ENCODE measurements at regions not wholly inside any gene's neighbourhood (a gene's known extent, or its start where the extent isn't known, plus 50 kb on each side); places are given as distances from the start of the nearest gene placed in this dataset.

- no peak for TF ChIP-seq CTCF (IDR thresholded peaks at IDR 0.05)
- ATAC-seq = no peak
- H3K9me3 ChIP-seq = peaks cover 0 to 20% (median 3%) of the 10 kb centered on the region in 11 donors
- no peaks in the 10 kb centered on the region for H3K4me1 ChIP-seq
- H3K27ac ChIP-seq = no peak overlapping the region
- H3K4me3 ChIP-seq = no peak overlapping the region
- no peak for DNase-seq
- no peaks in the 10 kb centered on the region for H3K27me3 ChIP-seq
- intact Hi-C loops (cut with DNase I) = no loop called here
- no peaks in the 10 kb centered on the region for H3K36me3 ChIP-seq
- 77 to 83% methylated on average over 1 of the region's 1 CpG for WGBS, 2 donors
These were observed 648.3 kb upstream of the PKDCC start for GRCh38 chr2:41399437-41400087.

- intact Hi-C loops (cut with DNase I) = no loop called here
- 61 to 68% methylated on average over 6 of the region's 6 CpGs for WGBS, 2 donors
These were observed 647.6 kb upstream of the PKDCC start for GRCh38 chr2:41400088-41400665.

GRCh38 chr2:41405441-41405840, 642.4 kb upstream of the PKDCC start:
- DNase-seq (no peak), ATAC-seq (peak in 1 of 8 donors; percentile 42)
- TF ChIP-seq CTCF (IDR thresholded peaks at IDR 0.05) = no peak
- 47 to 58% methylated on average over 2 of the region's 2 CpGs for WGBS, 2 donors
- Histone ChIP-seq H3K27ac (no peak overlapping the region), H3K27me3 (no peaks in the 10 kb centered on the region), H3K36me3 (no peaks in the 10 kb centered on the region), H3K9me3 (no peaks in the 10 kb centered on the region), H3K4me3 (no peak overlapping the region), H3K4me1 (peaks cover 0 to 10% (median 0%) of the 10 kb centered on the region in 9 donors)
- intact Hi-C loops (cut with DNase I) = no loop called here

More at GRCh38 chr2:41400088-41400665, 647.6 kb upstream of the PKDCC start:
- H3K4me1 ChIP-seq = no peaks in the 10 kb centered on the region
- TF ChIP-seq CTCF (IDR thresholded peaks at IDR 0.05) = peak in 6 of 9 donors; percentile 16 to 47 (median 34)
- H3K9me3 ChIP-seq = peaks cover 0 to 20% (median 3%) of the 10 kb centered on the region in 11 donors
- no peak for ATAC-seq
- H3K27me3 ChIP-seq = no peaks in the 10 kb centered on the region
- H3K36me3 ChIP-seq = no peaks in the 10 kb centered on the region
- no peak for DNase-seq
- H3K27ac ChIP-seq = no peak overlapping the region
- H3K4me3 ChIP-seq = no peak overlapping the region

GRCh38 chr2:41409328-41409727, 638.5 kb upstream of the PKDCC start:
- DNase-seq (no peak), ATAC-seq (no peak)
- intact Hi-C loops (cut with DNase I) = no loop called here
- 79 to 83% methylated on average over 4 of the region's 4 CpGs for WGBS, 2 donors
- Histone ChIP-seq H3K36me3 (no peaks in the 10 kb centered on the region), H3K27me3 (no peaks in the 10 kb centered on the region), H3K9me3 (peaks cover 0 to 9% (median 0%) of the 10 kb centered on the region in 11 donors), H3K27ac (no peak overlapping the region), H3K4me1 (peaks cover 0 to 16% (median 8%) of the 10 kb centered on the region in 9 donors), H3K4me3 (no peak overlapping the region)
- no peak for TF ChIP-seq CTCF (IDR thresholded peaks at IDR 0.05)

All from heart right ventricle (tissue), 16 donors.